ENCODE measurements at regions not wholly inside any gene's neighbourhood (a gene's known extent, or its start where the extent isn't known, plus 50 kb on each side); places are given as distances from the start of the nearest gene placed in this dataset.

DNA sequence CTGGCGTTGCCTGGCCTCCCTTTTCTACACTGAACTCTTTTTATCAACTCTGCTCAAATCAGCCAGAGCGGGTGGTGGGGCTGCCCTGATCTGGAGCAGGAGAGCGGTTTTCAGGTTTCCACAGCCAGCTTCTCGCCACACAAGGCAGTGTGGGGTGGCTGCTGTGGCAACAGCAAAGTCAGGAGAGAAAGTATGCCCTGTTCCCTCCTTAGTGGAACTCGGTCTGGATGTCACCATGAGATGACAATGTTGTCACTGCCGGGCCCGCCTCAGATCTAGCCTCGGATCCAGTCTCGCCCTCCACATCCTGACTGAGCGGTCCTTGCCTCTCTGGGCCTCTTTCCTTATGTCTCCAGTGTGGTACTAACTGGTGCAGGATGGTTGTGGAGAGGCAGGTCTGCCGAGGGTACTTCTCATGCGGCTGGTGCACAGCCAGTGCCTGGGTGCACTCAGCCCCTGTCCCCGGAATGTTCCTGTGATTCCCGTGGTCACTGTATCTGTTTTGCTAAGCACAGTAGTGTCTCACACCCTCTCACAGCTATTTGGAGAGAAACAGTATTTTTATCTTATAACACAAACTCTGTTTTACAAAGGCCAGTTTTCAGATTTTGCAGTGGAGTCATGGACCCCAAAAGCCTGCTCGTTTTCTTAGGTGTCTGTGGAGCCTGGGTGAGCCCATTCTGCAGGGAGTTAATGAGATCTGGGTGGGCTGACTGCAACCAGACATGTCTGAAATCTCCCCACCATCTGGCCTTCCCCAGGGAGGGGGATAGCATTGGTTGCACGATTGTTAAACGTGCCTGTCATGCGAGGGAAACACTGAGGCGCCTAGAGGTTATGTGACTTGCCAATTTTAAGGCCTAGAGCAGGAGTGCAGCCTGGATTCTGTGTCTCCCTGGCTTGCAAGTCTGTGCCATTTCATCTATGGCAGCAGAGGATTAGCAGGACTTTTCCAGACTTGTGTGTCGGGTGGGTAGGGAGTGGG, 261.1 kb upstream of the AGAP1 start:
- ATAC-seq, result no peak
- no peak for DNase-seq
- intact Hi-C loops (cut with DNase I, micrococcal nuclease), result no loop called here

DNA sequence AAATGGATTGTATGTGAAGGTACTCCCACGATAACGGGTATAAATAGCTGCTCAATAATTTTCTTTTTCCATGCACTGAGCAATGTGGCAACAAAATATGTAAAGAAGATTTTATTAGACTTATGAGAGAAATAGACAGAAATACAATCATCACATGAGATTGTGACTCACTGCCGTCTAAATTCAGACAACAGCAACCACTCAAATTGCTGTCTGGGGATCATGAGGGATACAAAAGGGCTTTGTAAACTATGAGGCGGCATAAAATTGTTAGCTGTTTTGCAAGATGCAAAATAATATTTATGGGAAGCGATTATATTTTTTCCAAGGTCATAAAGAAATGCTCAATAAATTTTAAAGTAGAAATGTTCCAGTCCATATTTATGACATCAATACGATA, 259.1 kb upstream of the AGAP1 start:
- ATAC-seq (no peak), DNase-seq (no peak)
- intact Hi-C loops (cut with DNase I, micrococcal nuclease), result no loop called here

DNA sequence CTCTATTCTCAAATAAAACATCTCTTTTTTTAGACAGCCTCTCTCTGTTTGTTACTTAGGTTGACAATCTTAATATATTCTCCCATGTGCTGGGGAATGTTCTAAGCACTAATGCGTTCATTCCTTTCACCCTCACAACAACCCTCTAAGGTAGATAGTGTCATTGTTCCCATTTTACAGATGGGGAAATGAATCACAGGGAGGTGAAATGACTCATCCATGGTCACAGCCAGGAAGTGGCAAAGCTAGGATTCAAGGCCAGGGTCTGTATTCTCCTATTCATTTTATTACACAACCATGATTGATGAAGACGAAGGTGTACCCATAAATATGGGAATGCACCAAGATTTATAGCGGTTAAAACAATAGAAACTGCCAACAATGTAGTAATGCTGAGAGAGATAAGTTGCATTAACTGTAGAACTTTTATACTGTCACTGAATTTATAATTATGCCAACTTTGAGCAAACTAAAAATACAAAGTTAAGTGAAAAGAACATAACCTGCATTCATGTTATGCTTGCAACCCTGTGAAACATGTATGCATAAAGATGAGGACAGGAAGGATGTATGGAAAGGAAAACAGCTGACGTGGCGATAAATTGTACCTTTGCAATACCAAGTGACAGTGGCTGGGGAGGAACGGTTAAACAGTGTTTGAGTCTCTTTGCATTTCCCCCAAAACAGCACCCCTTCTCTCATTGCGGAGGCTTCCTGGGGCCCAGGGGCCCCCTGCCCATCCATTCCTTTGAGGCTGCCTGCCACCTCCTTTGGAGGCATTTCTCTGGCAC, 257.7 kb upstream of the AGAP1 start:
- no peak for DNase-seq
- no peak for ATAC-seq
- intact Hi-C loops (cut with DNase I, micrococcal nuclease), result no loop called here

GRCh38 chr2:235238537-235238936, 255.3 kb upstream of the AGAP1 start:
- DNase-seq (peak; percentile 32 to 59), ATAC-seq (peak; percentile 29)
- intact Hi-C loops (cut with DNase I, micrococcal nuclease), result no loop called here

DNA sequence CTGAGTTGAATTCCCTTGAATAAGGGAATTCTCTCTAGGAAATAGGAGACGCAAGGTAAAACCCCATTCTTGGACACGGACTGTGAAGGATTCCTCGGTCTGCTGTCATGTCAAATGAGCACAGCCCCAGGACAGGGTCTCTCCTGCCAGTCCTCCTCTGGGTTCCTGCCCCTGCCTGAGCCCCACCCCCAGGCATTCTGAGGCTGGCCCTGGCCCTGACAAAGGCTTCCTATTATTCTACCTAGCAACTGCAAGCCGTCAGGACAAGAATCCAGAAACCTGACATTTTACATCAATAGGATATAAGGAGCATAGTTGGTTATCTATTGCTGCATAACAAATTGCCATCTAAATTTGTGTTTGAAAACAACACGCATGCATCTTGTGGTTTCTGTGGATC, 253.3 kb upstream of the AGAP1 start:
- no peak for ATAC-seq
- no peak for DNase-seq
- intact Hi-C loops (cut with DNase I, micrococcal nuclease), result no loop called here

DNA sequence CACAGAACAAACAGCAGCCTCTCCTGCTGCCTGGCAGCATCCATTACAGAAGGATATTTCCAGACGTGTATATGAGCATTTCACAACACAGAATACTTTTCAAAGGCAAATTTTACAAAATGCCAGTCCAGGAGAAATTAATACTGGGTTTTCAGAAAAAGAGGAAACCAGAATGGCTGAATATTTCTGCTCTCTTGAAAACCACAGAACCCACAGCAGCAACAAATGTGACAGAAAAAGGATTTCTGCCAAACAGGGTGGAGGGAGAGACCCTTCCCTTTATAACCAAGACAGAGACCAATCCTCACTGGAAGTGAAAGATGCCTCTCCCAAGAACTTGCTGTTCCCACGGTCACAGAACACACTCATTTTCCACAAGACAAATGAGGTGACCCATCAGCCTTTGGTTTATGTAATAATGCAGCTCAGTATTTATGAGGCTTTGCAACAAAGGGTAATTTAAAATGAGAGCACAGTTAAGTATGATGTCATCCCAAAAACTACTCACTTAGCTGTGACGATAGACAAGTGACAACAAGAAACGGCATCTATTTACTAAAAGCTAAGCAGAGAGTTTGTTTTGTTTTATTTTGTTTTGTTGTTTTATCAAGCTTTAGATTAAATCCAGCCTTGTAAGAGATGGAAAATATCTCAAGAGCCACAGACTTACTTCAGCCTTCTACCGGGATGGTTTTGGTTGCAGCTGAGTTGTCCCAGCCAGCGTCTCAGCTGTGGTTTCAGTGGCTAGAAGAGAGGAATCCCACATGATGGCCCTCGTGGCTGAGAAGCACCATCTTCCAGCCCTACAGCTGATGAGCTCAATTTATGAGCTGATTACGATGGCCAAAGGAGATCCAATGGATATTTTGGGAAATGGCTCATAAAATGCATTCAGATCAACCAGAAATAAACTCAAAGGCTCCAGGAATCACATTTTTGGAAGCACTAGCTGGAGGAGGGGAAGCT, 249.3 kb upstream of the AGAP1 start:
- ATAC-seq (no peak), DNase-seq (no peak)
- intact Hi-C loops (cut with DNase I, micrococcal nuclease), result no loop called here

DNA sequence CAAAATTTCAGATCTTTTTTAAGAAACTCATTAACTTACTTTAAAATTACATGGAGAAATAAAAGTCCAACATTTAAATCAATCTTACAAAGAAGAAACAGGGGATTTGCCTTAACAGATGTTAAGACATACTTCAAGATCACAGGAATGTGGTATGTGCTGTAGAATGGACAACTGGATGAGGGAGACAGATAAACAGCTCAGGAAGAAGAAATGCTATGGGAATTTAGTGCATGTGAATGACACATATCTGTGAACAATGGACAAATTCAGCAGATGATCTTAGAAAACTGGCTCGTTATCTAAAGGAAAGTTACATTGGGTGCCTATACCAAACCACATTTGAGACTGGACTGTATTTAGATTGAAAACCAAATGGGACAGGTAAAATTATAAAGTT, 246.8 kb upstream of the AGAP1 start:
- no peak for ATAC-seq
- intact Hi-C loops (cut with DNase I, micrococcal nuclease), result no loop called here

GRCh38 chr2:235255693-235256092, 238.2 kb upstream of the AGAP1 start:
- intact Hi-C loops (cut with DNase I, micrococcal nuclease), result no loop called here
- ATAC-seq (no peak), DNase-seq (no peak)

More for the DNA sequence above, 246.8 kb upstream of the AGAP1 start:
- no peak for DNase-seq

GRCh38 chr2:235257590-235257989, 236.3 kb upstream of the AGAP1 start:
- DNase-seq (no peak), ATAC-seq (no peak)
- intact Hi-C loops (cut with DNase I, micrococcal nuclease), result no loop called here

DNA sequence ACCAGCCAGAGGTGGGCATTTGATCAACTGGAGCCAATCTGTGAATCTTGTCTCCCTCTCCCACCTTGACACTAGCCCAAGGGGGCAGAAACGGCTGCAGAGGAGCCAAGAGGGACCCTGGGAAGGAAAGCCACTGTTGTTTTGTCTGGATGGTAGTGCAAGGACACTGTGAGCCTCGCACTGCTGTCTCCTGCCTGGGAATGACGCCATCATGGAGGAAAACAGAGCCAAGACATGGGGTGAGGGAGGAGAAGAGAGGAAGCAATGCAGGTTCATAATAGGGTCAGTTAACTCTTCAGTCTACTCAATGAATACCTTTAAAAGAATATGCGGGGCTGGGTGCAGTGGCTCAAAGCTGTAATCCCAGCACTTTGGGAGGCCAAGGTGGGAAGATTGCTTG, 231.1 kb upstream of the AGAP1 start:
- ATAC-seq, result no peak
- no peak for DNase-seq
- intact Hi-C loops (cut with DNase I, micrococcal nuclease), result no loop called here

GRCh38 chr2:235263205-235264120, 230.4 kb upstream of the AGAP1 start:
- intact Hi-C loops (cut with DNase I, micrococcal nuclease), result no loop called here
- ATAC-seq (peak; percentile 91), DNase-seq (peak; percentile 72 to 75)

DNA sequence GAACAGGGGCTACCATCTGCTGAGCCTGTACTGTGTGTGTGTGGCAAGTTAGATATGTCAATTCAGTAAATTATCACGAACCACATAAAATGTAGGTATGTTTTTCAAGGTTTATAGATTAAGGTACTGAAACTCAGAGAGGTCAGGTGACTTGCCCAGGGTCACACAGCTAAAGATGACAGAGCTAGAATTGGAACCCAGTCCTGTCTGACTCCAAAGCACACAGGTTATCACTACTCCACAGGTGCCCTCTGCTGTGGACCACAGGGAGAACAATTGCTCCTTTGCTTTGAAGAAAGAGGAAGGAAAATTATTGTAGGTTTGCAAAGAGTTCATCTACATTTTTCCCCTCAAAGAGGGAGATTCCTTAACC, 229.7 kb upstream of the AGAP1 start:
- intact Hi-C loops (cut with DNase I, micrococcal nuclease), result no loop called here
- DNase-seq (no peak), ATAC-seq (peak; percentile 45)

DNA sequence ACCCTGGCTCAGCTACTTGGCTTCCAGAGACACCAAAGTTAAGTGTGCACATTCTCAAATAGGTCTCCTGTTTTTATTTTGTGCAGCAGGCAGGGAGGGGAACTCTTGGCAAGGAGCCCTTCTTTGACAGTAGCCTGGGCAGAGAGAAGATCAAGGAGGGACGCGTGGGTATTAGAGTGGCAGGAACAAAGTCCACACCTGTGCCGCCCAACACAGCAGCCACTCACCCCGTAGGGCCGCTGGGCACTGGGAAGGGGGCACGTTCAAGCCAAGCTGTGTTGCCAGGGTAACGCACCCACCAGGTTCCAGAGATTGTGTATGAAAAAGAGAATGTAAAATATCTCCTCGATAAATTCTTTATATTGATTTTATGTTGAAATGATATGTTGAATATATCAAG, 229.3 kb upstream of the AGAP1 start:
- peak in 1 of 2 donors; percentile 24 for DNase-seq
- intact Hi-C loops (cut with DNase I, micrococcal nuclease), result no loop called here
- ATAC-seq, result peak; percentile 65

DNA sequence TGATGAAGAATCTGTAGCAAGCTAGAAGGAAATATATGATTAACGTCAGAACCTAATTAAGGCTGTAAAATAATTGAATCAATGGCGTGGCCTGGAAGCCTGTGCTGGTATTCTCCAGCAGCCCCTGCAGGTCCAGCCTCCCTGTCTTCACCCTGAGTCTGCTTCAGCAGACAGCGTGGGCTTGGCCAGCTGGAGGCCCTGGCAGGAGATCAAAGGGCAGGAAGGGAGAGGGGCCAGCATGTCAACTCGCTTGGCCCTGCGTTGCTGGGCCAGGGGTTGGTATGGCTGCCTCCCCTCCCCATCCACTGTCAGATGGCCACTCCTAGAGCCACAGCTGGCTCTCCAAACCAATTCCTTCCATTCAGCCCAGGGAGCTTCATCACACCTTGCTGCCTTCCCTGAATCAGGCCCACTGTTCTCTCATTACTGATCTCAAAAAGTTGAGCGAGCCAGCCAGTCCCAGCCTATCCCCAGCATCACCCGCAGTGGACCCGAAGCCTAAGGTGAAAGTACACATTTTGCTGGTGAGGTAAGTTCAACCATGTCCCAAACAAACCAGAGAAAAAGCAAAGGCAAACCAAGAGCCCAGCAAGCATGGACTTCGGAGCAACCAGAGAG, 228.4 kb upstream of the AGAP1 start:
- intact Hi-C loops (cut with DNase I, micrococcal nuclease), result no loop called here
- ATAC-seq (no peak), DNase-seq (no peak)

GRCh38 chr2:235267251-235267650, 226.6 kb upstream of the AGAP1 start:
- DNase-seq (no peak), ATAC-seq (no peak)
- intact Hi-C loops (cut with DNase I, micrococcal nuclease), result no loop called here

DNA sequence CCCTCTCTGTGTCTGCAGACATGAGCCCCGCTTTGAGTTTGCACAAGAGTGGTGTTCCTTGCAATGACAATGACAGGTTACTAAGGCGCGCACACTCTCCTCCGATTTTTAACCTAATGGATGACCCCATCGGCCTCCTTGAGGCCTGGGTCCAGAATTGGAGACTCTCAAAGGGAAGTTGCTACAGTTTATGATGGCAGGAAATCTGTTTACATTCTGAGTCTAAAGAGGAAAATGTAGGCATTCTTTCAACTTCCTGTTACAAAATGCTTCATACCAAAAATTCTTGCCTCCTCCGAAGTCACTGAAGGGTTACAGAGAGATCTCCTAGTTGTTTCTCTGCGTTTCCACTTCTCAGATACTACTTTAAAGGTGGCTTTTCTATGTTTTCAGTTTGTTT, 225.3 kb upstream of the AGAP1 start:
- ATAC-seq (no peak), DNase-seq (no peak)
- intact Hi-C loops (cut with DNase I, micrococcal nuclease), result no loop called here

GRCh38 chr2:235270291-235270690, 223.6 kb upstream of the AGAP1 start:
- ATAC-seq (no peak), DNase-seq (no peak)
- intact Hi-C loops (cut with DNase I, micrococcal nuclease), result no loop called here

GRCh38 chr2:235270956-235271355, 222.9 kb upstream of the AGAP1 start:
- DNase-seq, result no peak
- ATAC-seq, result no peak
- intact Hi-C loops (cut with DNase I, micrococcal nuclease), result no loop called here
